H9 (cell line): ENCODE measurements at regions not wholly inside any gene's neighbourhood (a gene's known extent, or its start where the extent isn't known, plus 50 kb on each side); places are given as distances from the start of the nearest gene placed in this dataset.

Experiments used
- DNase-seq: peaks from one replicate; pipeline ENCODE4 v3.0.0-alpha.2; 2017
- H2AFZ ChIP-seq: one replicate; pipeline ENCODE4 v1.6.1; 2013; ENCODE audit warnings: mild to moderate bottlenecking, low read length, control low read depth, moderate library complexity
- H2AK5ac ChIP-seq: 2 replicates; pipeline ENCODE4 v1.6.1; 2013; ENCODE audit warnings: low read length, control low read depth, mixed read lengths; ENCODE audit not compliant: insufficient read length
- H2BK120ac ChIP-seq: one replicate; pipeline ENCODE4 v1.6.1; 2013; ENCODE audit warnings: low read depth, mild to moderate bottlenecking, low read length, control low read depth, inconsistent platforms; ENCODE audit not compliant: poor library complexity, severe bottlenecking
- H2BK12ac ChIP-seq: 2 replicates; pipeline ENCODE4 v1.6.1; 2013; ENCODE audit warnings: low read length, control low read depth, mixed read lengths, low read depth; ENCODE audit not compliant: insufficient read length
- H2BK15ac ChIP-seq: 2 replicates; pipeline ENCODE4 v1.6.1; 2013; ENCODE audit warnings: low read depth, low read length, control low read depth
- H2BK20ac ChIP-seq: one replicate; pipeline ENCODE4 v1.6.1; 2013; ENCODE audit warnings: low read depth, mild to moderate bottlenecking, low read length, control low read depth, inconsistent platforms; ENCODE audit not compliant: poor library complexity, severe bottlenecking
- H2BK5ac ChIP-seq: 2 replicates; pipeline ENCODE4 v1.6.1; 2013; ENCODE audit warnings: low read length, control low read depth, mixed read lengths; ENCODE audit not compliant: insufficient read length
- H3K14ac ChIP-seq: 2 replicates; pipeline ENCODE4 v1.6.1; 2013; ENCODE audit warnings: low read length, control low read depth; ENCODE audit not compliant: insufficient read depth
- H3K18ac ChIP-seq: 2 replicates; pipeline ENCODE4 v1.6.1; 2013; ENCODE audit warnings: low read depth, mild to moderate bottlenecking, mixed read lengths, low read length, control low read depth; ENCODE audit not compliant: insufficient read length
- H3K23ac ChIP-seq: 2 replicates; pipeline ENCODE4 v1.6.1; 2013; ENCODE audit warnings: low read length, control low read depth, mixed read lengths, low read depth; ENCODE audit not compliant: insufficient read length
- H3K23me2 ChIP-seq: 2 replicates; pipeline ENCODE4 v1.6.1; 2013; ENCODE audit warnings: low read depth, mild to moderate bottlenecking, mixed read lengths, low read length, control low read depth; ENCODE audit not compliant: insufficient read length, poor library complexity, severe bottlenecking
- H3K27ac ChIP-seq: 2 replicates; pipeline ENCODE4 v1.5.1; 2013; ENCODE audit warnings: low read length, control low read depth, mixed read lengths, low read depth; ENCODE audit not compliant: insufficient read length
- H3K27me3 ChIP-seq: 2 replicates; pipeline ENCODE4 v1.6.1; 2013; ENCODE audit warnings: low read length, control low read depth, inconsistent platforms; ENCODE audit not compliant: insufficient read depth
- H3K4ac ChIP-seq: 2 replicates; pipeline ENCODE4 v1.6.1; 2013; ENCODE audit warnings: low read depth, mild to moderate bottlenecking, control low read depth, inconsistent platforms, low read length, moderate library complexity
- H3K4me1 ChIP-seq: 2 replicates; pipeline ENCODE4 v1.6.1; 2013; ENCODE audit warnings: low read length, control low read depth, inconsistent platforms; ENCODE audit not compliant: insufficient read depth
- H3K4me2 ChIP-seq: 2 replicates; pipeline ENCODE4 v1.6.1; 2013; ENCODE audit warnings: low read length, control low read depth, mixed read lengths; ENCODE audit not compliant: insufficient read length, insufficient read depth
- H3K56ac ChIP-seq: 2 replicates; pipeline ENCODE4 v1.6.1; 2013; ENCODE audit warnings: low read depth, mild to moderate bottlenecking, mixed read lengths, low read length, control low read depth; ENCODE audit not compliant: insufficient read length
- H3K79me1 ChIP-seq: 2 replicates; pipeline ENCODE4 v1.6.1; 2013; ENCODE audit warnings: low read depth, mild to moderate bottlenecking, moderate library complexity, low read length, control low read depth, inconsistent platforms; ENCODE audit not compliant: insufficient read depth, poor library complexity, severe bottlenecking
- H3K79me2 ChIP-seq: 2 replicates; pipeline ENCODE4 v1.6.1; 2013; ENCODE audit warnings: low read length, control low read depth, inconsistent platforms; ENCODE audit not compliant: insufficient read depth
- H3K9ac ChIP-seq: 2 replicates; pipeline ENCODE4 v1.6.1; 2013; ENCODE audit warnings: low read length, control low read depth, mixed read lengths; ENCODE audit not compliant: insufficient read length; ENCODE audit errors: extremely low read depth
- H3K9me3 ChIP-seq: one replicate; pipeline ENCODE4 v1.6.1; 2013; ENCODE audit warnings: low read depth, low read length, inconsistent platforms; ENCODE audit not compliant: control insufficient read depth
- H3T11ph ChIP-seq: one replicate; pipeline ENCODE4 v1.6.1; 2013; ENCODE audit warnings: mild to moderate bottlenecking, low read length, control low read depth, inconsistent platforms
- H4K20me1 ChIP-seq: one replicate; pipeline ENCODE4 v1.6.1; 2013; ENCODE audit not compliant: control insufficient read depth, insufficient read length, insufficient read depth
- H4K5ac ChIP-seq: 2 replicates; pipeline ENCODE4 v1.6.1; 2013; ENCODE audit warnings: low read depth, mild to moderate bottlenecking, mixed read lengths, low read length, control low read depth; ENCODE audit not compliant: insufficient read length
- H4K8ac ChIP-seq: replicated peaks from 2 replicates; pipeline ENCODE4 v1.6.1; 2013; ENCODE audit warnings: low read length, control low read depth, mixed read lengths, low read depth; ENCODE audit not compliant: insufficient read length
- H4K91ac ChIP-seq: 2 replicates; pipeline ENCODE4 v1.6.1; 2013; ENCODE audit warnings: low read depth, mild to moderate bottlenecking, moderate library complexity, mixed read lengths, low read length, control low read depth; ENCODE audit not compliant: insufficient read length
- H3K27ac Mint-ChIP-seq, 3 experiments: 2 replicates in 2 of 3; 3 replicates in 1 of 3; pipeline ENCODE4 v1.8.0; 2020 to 2021; ENCODE audit warnings: mixed read lengths in 3 of 3, mild to moderate bottlenecking in 1 of 3, moderate library complexity in 1 of 3
- H3K27me3 Mint-ChIP-seq: 2 replicates; pipeline ENCODE4 v1.8.0; 2021; ENCODE audit warnings: low read depth, mild to moderate bottlenecking, moderate library complexity, mixed read lengths
- H3K36me3 Mint-ChIP-seq, 3 experiments: 2 replicates in 2 of 3; 3 replicates in 1 of 3; pipeline ENCODE4 v1.8.0; 2020 to 2021; ENCODE audit warnings: low read depth in 3 of 3, mixed read lengths in 3 of 3; ENCODE audit not compliant: insufficient read depth in 1 of 3
- H3K4me1 Mint-ChIP-seq, 2 experiments: 2 replicates each; pipeline ENCODE4 v1.8.0; 2020; ENCODE audit warnings: mixed read lengths in 2 of 2
- H3K4me3 Mint-ChIP-seq, 2 experiments: 2 replicates in 1 of 2; 3 replicates in 1 of 2; pipeline ENCODE4 v1.8.0; 2020 to 2021; ENCODE audit warnings: mild to moderate bottlenecking in 2 of 2, mixed read lengths in 2 of 2, moderate library complexity in 1 of 2
- H3K9me3 Mint-ChIP-seq, 2 experiments: 2 replicates in 1 of 2; 3 replicates in 1 of 2; pipeline ENCODE4 v1.8.0; 2020; ENCODE audit warnings: mild to moderate bottlenecking in 2 of 2, mixed read lengths in 2 of 2, moderate library complexity in 1 of 2
- WGBS: extraction: QIAGEN DNeasy Blood & Tissue Kit; methylation state at CpG from one replicate; pipeline ENCODE4 v1.1.7; 2013; ENCODE audit warnings: missing lambda C conversion rate, low lambda C conversion rate, mixed read lengths; ENCODE audit not compliant: insufficient read length; ENCODE audit errors: extremely low coverage; 5-methylcytosine and 5-hydroxymethylcytosine counted together
- TF ChIP-seq, protein P1 (sequence below): fragments of 200-600 bp; sonication (generic); conservative IDR thresholded peaks from 3 replicates; pipeline ENCODE4 v1.8.0; 2021; ENCODE audit warnings: antibody characterized with exemption, mild to moderate bottlenecking

DNA sequence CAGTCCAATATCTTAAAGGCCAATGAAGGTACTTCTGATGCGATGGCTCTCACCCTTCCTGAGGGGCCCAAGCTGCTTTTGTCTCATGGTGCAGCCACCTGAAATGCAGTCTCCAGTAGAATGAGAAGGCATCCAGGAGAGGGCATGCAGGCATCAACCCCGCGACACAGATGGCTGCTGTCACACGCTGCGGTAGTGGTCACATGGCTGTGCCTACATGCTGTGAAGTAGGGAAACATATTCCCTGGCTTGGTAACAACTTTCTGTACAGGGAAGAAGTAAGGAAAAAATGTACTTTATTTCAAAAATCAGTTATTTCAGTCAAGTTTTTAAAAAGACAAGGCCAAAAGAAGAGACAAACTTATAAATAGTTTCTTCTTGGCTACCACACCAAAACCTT lies 139.9 kb downstream of the TRIML1 start:
- Histone ChIP-seq H3K56ac (no peak overlapping the region), H3K4me1 (no peaks in the 10 kb centered on the region; the same call in 1 of the 2 replicates), H4K5ac (no peak overlapping the region), H2BK20ac (no peak overlapping the region), H2BK120ac (no peak overlapping the region), H2BK12ac (no peak overlapping the region), H3K9me3 (no peaks in the 10 kb centered on the region), H3K4ac (no peak overlapping the region), H3K27me3 (no peaks in the 10 kb centered on the region; the same call in 1 of the 2 replicates), H3K27ac (no peak overlapping the region), H3K79me2 (no peaks in the 10 kb centered on the region), H2BK5ac (no peak overlapping the region), H3K9ac (no peak overlapping the region), H3K4me2 (no peak overlapping the region), H2AFZ (no peak overlapping the region), H4K91ac (no peak overlapping the region), H3K14ac (no peak overlapping the region), H2AK5ac (no peak overlapping the region), H3T11ph (no peak overlapping the region), H3K23me2 (peaks cover 3% of the 10 kb centered on the region), H4K20me1 (no peaks in the 10 kb centered on the region), H3K18ac (no peak overlapping the region), H3K23ac (no peak overlapping the region), H2BK15ac (no peak overlapping the region), H4K8ac (no peak overlapping the region), H3K79me1 (no peaks in the 10 kb centered on the region)
- Mint-ChIP-seq H3K36me3 (no peaks in the 10 kb centered on the region; a peak in 1 of 7 replicates), H3K4me3 (no peak overlapping the region), H3K9me3 (peaks cover 0 to 2% of the 10 kb centered on the region in 2 experiments; a peak in 3 of 5 replicates), H3K4me1 (peaks cover 11 to 13% of the 10 kb centered on the region in 2 experiments), H3K27ac (no peak overlapping the region), H3K27me3 (peaks cover 28% of the 10 kb centered on the region)
- WGBS, result no CpG with 5 or more reads among the region's 5 CpGs
- TF ChIP-seq, protein P1, sequence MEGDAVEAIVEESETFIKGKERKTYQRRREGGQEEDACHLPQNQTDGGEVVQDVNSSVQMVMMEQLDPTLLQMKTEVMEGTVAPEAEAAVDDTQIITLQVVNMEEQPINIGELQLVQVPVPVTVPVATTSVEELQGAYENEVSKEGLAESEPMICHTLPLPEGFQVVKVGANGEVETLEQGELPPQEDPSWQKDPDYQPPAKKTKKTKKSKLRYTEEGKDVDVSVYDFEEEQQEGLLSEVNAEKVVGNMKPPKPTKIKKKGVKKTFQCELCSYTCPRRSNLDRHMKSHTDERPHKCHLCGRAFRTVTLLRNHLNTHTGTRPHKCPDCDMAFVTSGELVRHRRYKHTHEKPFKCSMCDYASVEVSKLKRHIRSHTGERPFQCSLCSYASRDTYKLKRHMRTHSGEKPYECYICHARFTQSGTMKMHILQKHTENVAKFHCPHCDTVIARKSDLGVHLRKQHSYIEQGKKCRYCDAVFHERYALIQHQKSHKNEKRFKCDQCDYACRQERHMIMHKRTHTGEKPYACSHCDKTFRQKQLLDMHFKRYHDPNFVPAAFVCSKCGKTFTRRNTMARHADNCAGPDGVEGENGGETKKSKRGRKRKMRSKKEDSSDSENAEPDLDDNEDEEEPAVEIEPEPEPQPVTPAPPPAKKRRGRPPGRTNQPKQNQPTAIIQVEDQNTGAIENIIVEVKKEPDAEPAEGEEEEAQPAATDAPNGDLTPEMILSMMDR, result no peak
- no peak for DNase-seq
